Caco-2 (cell line): ENCODE measurements at regions not wholly inside any gene's neighbourhood (a gene's known extent, or its start where the extent isn't known, plus 50 kb on each side); places are given as distances from the start of the nearest gene placed in this dataset.

Experiments
- BruUV-seq: library from RNA; stranded (reverse); fragments of 400-500 nt; replicated peaks from 2 replicates; lab custom pipeline; 2021; lab: Mats Ljungman, UMichigan
- CTCF ChIA-PET: fragments of 300-600 bp; sonication (Branson Sonifier 250); formaldehyde crosslinking; loops from one replicate; lab custom pipeline; 2022; ENCODE audit warnings: antibody characterized with exemption; lab: Charles Lee
- POLR2A ChIA-PET: fragments of 300-600 bp; sonication (Branson Sonifier 250); formaldehyde crosslinking; loops from one replicate; lab custom pipeline; 2022; ENCODE audit warnings: antibody characterized with exemption; lab: Charles Lee
- DNase-seq, 2 experiments: peaks; one replicate each; pipeline versions ENCODE4 v3.0.0 to v3.0.0-alpha.2; 2020 to 2022
- H3K27me3 ChIP-seq: replicated peaks from 2 replicates; pipeline ENCODE4 v1.6.0; 2011; ENCODE audit warnings: low read length; ENCODE audit not compliant: control insufficient read depth, insufficient read depth
- H3K36me3 ChIP-seq: 2 replicates; pipeline ENCODE4 v1.5.1; 2011; ENCODE audit warnings: low read length; ENCODE audit not compliant: control insufficient read depth, insufficient read depth
- H3K4me1 ChIP-seq: fragments of 250-450 bp; sonication (Bioruptor Pico); 2 replicates; pipeline ENCODE4 v1.5.1; 2020; ENCODE audit warnings: mild to moderate bottlenecking
- H3K4me3 ChIP-seq: 2 replicates; pipeline ENCODE4 v1.5.1; 2011; ENCODE audit warnings: low read depth, mild to moderate bottlenecking, control low read depth, low read length
- H3K9me3 ChIP-seq: fragments of 250-450 bp; sonication (Bioruptor Pico); 2 replicates; pipeline ENCODE4 v1.5.1; 2020; ENCODE audit warnings: mild to moderate bottlenecking, moderate library complexity
- H3K27ac Mint-ChIP-seq: one replicate; pipeline ENCODE4 v1.8.0; 2022; ENCODE audit warnings: mixed read lengths; ENCODE audit not compliant: unreplicated experiment
- H3K27me3 Mint-ChIP-seq: one replicate; pipeline ENCODE4 v1.8.0; 2022; ENCODE audit warnings: mixed read lengths; ENCODE audit not compliant: insufficient read depth, unreplicated experiment
- H3K36me3 Mint-ChIP-seq: one replicate; pipeline ENCODE4 v1.8.0; 2022; ENCODE audit warnings: mild to moderate bottlenecking, mixed read lengths; ENCODE audit not compliant: insufficient read depth, unreplicated experiment
- H3K4me1 Mint-ChIP-seq: one replicate; pipeline ENCODE4 v1.8.0; 2022; ENCODE audit warnings: low read depth, mixed read lengths; ENCODE audit not compliant: unreplicated experiment
- H3K4me3 Mint-ChIP-seq: one replicate; pipeline ENCODE4 v1.8.0; 2022; ENCODE audit warnings: mild to moderate bottlenecking, moderate library complexity, mixed read lengths; ENCODE audit not compliant: unreplicated experiment
- H3K9me3 Mint-ChIP-seq: one replicate; pipeline ENCODE4 v1.8.0; 2022; ENCODE audit warnings: mixed read lengths; ENCODE audit not compliant: unreplicated experiment
- intact Hi-C: fragments of 100-400 bp; cut with micrococcal nuclease; formaldehyde crosslinking; loops from one replicate; pipeline ENCODE4 v1.10.0; 2022; ENCODE audit not compliant: unreplicated experiment
- TF ChIP-seq, protein P1 (sequence below), 2 experiments: fragments of 200-600 bp in 1 of 2; IDR thresholded peaks; 1 replicate in 1 of 2; 2 replicates in 1 of 2; pipeline versions ENCODE4 v1.5.1 to v1.8.0; 2011 to 2022; ENCODE audit warnings: antibody characterized with exemption in 1 of 2, control low read depth in 1 of 2, inconsistent platforms in 1 of 2, low read depth in 1 of 2, low read length in 1 of 2, mild to moderate bottlenecking in 1 of 2, moderate library complexity in 1 of 2; ENCODE audit not compliant: insufficient read depth in 1 of 2, severe bottlenecking in 1 of 2, unreplicated experiment in 1 of 2

DNA sequence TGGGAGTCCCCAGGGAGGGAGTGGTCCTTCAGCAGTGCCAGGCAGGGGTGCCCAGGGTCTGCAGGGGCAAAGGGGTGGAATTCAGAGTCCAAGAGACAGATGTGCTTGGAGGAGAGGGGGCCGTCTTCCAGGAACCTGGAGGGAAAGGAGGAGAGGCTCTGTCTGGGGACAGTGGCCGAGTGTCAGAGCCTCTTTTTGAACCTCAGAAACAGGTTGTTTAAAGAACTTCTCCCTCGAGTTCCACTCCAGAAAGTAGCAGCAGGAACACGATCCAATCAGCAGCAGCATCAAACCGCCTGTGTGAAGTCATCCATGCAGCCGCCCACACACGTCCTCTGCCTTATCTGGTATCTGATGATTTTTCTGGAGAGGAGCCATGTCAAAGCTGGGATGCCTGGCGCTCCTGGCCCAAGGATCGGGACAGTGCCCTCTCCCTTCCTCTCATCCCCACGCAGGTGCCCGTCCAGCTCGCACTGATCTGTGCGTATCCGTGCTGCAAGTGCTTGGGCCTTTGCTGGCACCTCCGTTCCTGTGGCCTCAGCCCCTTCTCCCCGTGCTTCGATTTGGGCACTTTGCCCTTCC, 205.1 kb downstream of the NDUFA10 start:
- DNase-seq: no peak
- Mint-ChIP-seq H3K27me3 (peaks cover 6% of the 10 kb centered on the region), H3K9me3 (no peaks in the 10 kb centered on the region), H3K36me3 (no peaks in the 10 kb centered on the region), H3K27ac (no peak overlapping the region), H3K4me3 (no peak overlapping the region), H3K4me1 (no peaks in the 10 kb centered on the region)
- TF ChIP-seq, protein P1, sequence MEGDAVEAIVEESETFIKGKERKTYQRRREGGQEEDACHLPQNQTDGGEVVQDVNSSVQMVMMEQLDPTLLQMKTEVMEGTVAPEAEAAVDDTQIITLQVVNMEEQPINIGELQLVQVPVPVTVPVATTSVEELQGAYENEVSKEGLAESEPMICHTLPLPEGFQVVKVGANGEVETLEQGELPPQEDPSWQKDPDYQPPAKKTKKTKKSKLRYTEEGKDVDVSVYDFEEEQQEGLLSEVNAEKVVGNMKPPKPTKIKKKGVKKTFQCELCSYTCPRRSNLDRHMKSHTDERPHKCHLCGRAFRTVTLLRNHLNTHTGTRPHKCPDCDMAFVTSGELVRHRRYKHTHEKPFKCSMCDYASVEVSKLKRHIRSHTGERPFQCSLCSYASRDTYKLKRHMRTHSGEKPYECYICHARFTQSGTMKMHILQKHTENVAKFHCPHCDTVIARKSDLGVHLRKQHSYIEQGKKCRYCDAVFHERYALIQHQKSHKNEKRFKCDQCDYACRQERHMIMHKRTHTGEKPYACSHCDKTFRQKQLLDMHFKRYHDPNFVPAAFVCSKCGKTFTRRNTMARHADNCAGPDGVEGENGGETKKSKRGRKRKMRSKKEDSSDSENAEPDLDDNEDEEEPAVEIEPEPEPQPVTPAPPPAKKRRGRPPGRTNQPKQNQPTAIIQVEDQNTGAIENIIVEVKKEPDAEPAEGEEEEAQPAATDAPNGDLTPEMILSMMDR (IDR thresholded peaks at IDR 0.05; ENCODE audit: insufficient read depth in 1 of 2, low read depth in 1 of 2, low read length in 1 of 2, severe bottlenecking in 1 of 2, unreplicated experiment in 1 of 2): no peak
- CTCF ChIA-PET: no interaction called here
- intact Hi-C loops: no loop called here
- POLR2A ChIA-PET: no interaction called here
- no peaks in the 10 kb centered on the region for H3K4me1 ChIP-seq
- no peaks in the 10 kb centered on the region for H3K36me3 ChIP-seq
- BruUV-seq: no TSS peak
- H3K27me3 ChIP-seq: no peaks in the 10 kb centered on the region
- no peak overlapping the region for H3K4me3 ChIP-seq
- H3K9me3 ChIP-seq: no peaks in the 10 kb centered on the region

GRCh38 chr2:239819091-239819973, 205.8 kb downstream of the NDUFA10 start:
- no peaks in the 10 kb centered on the region for H3K9me3 Mint-ChIP-seq
- H3K4me3 Mint-ChIP-seq: no peak overlapping the region
- CTCF ChIA-PET: no interaction called here
- DNase-seq: no peak
- no TSS peak for BruUV-seq
- Histone ChIP-seq H3K4me1 (no peaks in the 10 kb centered on the region), H3K9me3 (no peaks in the 10 kb centered on the region), H3K27me3 (no peaks in the 10 kb centered on the region), H3K36me3 (no peaks in the 10 kb centered on the region), H3K4me3 (no peak overlapping the region)
- POLR2A ChIA-PET: no interaction called here
- no peaks in the 10 kb centered on the region for H3K4me1 Mint-ChIP-seq
- H3K27me3 Mint-ChIP-seq: peaks cover 6% of the 10 kb centered on the region
- intact Hi-C loops: no loop called here
- no peak overlapping the region for H3K27ac Mint-ChIP-seq
- TF ChIP-seq, protein P1 (IDR thresholded peaks at IDR 0.05; ENCODE audit: insufficient read depth in 1 of 2, low read depth in 1 of 2, low read length in 1 of 2, severe bottlenecking in 1 of 2, unreplicated experiment in 1 of 2): no peak
- H3K36me3 Mint-ChIP-seq: no peaks in the 10 kb centered on the region

GRCh38 chr2:239818531-239819011, 206.6 kb downstream of the NDUFA10 start:
- Histone ChIP-seq H3K36me3 (no peaks in the 10 kb centered on the region), H3K27me3 (no peaks in the 10 kb centered on the region), H3K9me3 (no peaks in the 10 kb centered on the region), H3K4me3 (no peak overlapping the region), H3K4me1 (no peaks in the 10 kb centered on the region)
- intact Hi-C loops: no loop called here
- TF ChIP-seq, protein P1 (IDR thresholded peaks at IDR 0.05; ENCODE audit: insufficient read depth in 1 of 2, low read depth in 1 of 2, low read length in 1 of 2, severe bottlenecking in 1 of 2, unreplicated experiment in 1 of 2): no peak
- Mint-ChIP-seq H3K4me1 (no peaks in the 10 kb centered on the region), H3K27ac (no peak overlapping the region), H3K36me3 (no peaks in the 10 kb centered on the region), H3K4me3 (no peak overlapping the region), H3K9me3 (no peaks in the 10 kb centered on the region), H3K27me3 (peaks cover 6% of the 10 kb centered on the region)
- no TSS peak for BruUV-seq
- no peak for DNase-seq
- ChIA-PET POLR2A (no interaction called here), CTCF (no interaction called here)
